ENCODE measurements at regions not wholly inside any gene's neighbourhood (a gene's known extent, or its start where the extent isn't known, plus 50 kb on each side); places are given as distances from the start of the nearest gene placed in this dataset.

DNA sequence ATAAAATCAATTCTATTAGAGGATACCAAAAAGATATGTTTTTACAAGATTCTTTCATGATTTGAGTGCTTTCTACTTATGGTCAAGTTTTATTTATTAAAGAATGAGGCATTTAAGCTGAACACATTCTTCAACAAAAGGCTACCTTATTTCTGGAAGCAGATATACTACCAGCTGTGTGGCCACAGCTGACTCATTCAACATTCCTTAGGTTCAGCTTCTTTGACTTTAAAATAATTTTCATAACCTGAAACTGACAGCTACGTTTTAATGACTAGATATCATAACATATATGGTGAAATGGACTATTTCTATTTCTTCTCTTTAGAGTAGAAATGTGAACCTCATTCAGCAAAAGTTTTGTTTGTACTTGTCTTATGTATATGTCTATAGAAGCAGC, 414.2 kb upstream of the SEMA3C start:
- no peak overlapping the region for H4K12ac ChIP-seq (ENCODE audit: low read depth, low read length)
- no CpG with 5 or more reads among the region's 1 CpG for WGBS (ENCODE audit: extremely low coverage, insufficient coverage, insufficient read length)
- H3K4me1 ChIP-seq (ENCODE audit: control insufficient read depth in 1 of 2, insufficient read depth in 2 of 2, low read length in 2 of 2) = no peaks in the 10 kb centered on the region
- H3K23ac ChIP-seq (ENCODE audit: low read length) = no peak overlapping the region
- no peaks in the 10 kb centered on the region for H3K79me1 ChIP-seq (ENCODE audit: low read length)
- no peaks in the 10 kb centered on the region for H3K27me3 ChIP-seq (ENCODE audit: insufficient read depth, low read length)
- no peaks in the 10 kb centered on the region for H3K36me3 ChIP-seq (ENCODE audit: control insufficient read depth in 1 of 2, insufficient read depth in 2 of 2, low read length in 2 of 2)
- H3K9ac ChIP-seq (ENCODE audit: low read length) = no peak overlapping the region
- H3K27ac ChIP-seq (ENCODE audit: low read depth, low read length) = no peak overlapping the region
- H2BK5ac ChIP-seq (ENCODE audit: low read depth, low read length, poor library complexity) = no peak overlapping the region
- H3K14ac ChIP-seq (ENCODE audit: low read length) = no peak overlapping the region
- H3K9me3 ChIP-seq (ENCODE audit: insufficient read depth, low read depth, low read length) = no peaks in the 10 kb centered on the region
- DNase-seq = peak in 1 of 2 donors; percentile 25
- no peak overlapping the region for H4K8ac ChIP-seq (ENCODE audit: low read depth, low read length)
- H2BK120ac ChIP-seq (ENCODE audit: insufficient read depth, low read length, poor library complexity) = no peak overlapping the region
- H3K4me3 ChIP-seq (ENCODE audit: low read depth, low read length) = no peak overlapping the region
- H2AK5ac ChIP-seq (ENCODE audit: low read length) = no peak overlapping the region
- no peak overlapping the region for H3K18ac ChIP-seq (ENCODE audit: low read length)
- H2AFZ ChIP-seq (ENCODE audit: insufficient read depth, low read length, poor library complexity) = no peak overlapping the region
- no peak overlapping the region for H2BK12ac ChIP-seq (ENCODE audit: low read length)
- no peak overlapping the region for H3K4ac ChIP-seq (ENCODE audit: low read depth, low read length)
- no peaks in the 10 kb centered on the region for H3K79me2 ChIP-seq (ENCODE audit: control insufficient read depth, insufficient read depth, low read length, poor library complexity)
- no peak overlapping the region for H4K91ac ChIP-seq (ENCODE audit: low read depth, low read length)
- no peak overlapping the region for H3K4me2 ChIP-seq (ENCODE audit: low read length)

GRCh38 chr7:81331061-81332018, 412.5 kb upstream of the SEMA3C start:
- peak; percentile 57 to 83 for DNase-seq
- no peak overlapping the region for H2BK5ac ChIP-seq (ENCODE audit: low read depth, low read length, poor library complexity)
- no peaks in the 10 kb centered on the region for H3K27me3 ChIP-seq (ENCODE audit: insufficient read depth, low read length)
- WGBS (ENCODE audit: extremely low coverage, insufficient coverage, insufficient read length) = no CpG with 5 or more reads among the region's 1 CpG
- no peak overlapping the region for H4K91ac ChIP-seq (ENCODE audit: low read depth, low read length)
- H3K4me1 ChIP-seq (ENCODE audit: control insufficient read depth in 1 of 2, insufficient read depth in 2 of 2, low read length in 2 of 2) = no peaks in the 10 kb centered on the region
- H3K79me1 ChIP-seq (ENCODE audit: low read length) = no peaks in the 10 kb centered on the region
- H3K4me3 ChIP-seq (ENCODE audit: low read depth, low read length) = no peak overlapping the region
- no peak overlapping the region for H3K14ac ChIP-seq (ENCODE audit: low read length)
- no peak overlapping the region for H3K4ac ChIP-seq (ENCODE audit: low read depth, low read length)
- H3K18ac ChIP-seq (ENCODE audit: low read length) = no peak overlapping the region
- H4K12ac ChIP-seq (ENCODE audit: low read depth, low read length) = no peak overlapping the region
- no peaks in the 10 kb centered on the region for H3K9me3 ChIP-seq (ENCODE audit: insufficient read depth, low read depth, low read length)
- H2AK5ac ChIP-seq (ENCODE audit: low read length) = no peak overlapping the region
- no peaks in the 10 kb centered on the region for H3K79me2 ChIP-seq (ENCODE audit: control insufficient read depth, insufficient read depth, low read length, poor library complexity)
- no peak overlapping the region for H3K9ac ChIP-seq (ENCODE audit: low read length)
- no peak overlapping the region for H3K4me2 ChIP-seq (ENCODE audit: low read length)
- H2BK12ac ChIP-seq (ENCODE audit: low read length) = no peak overlapping the region
- no peak overlapping the region for H2AFZ ChIP-seq (ENCODE audit: insufficient read depth, low read length, poor library complexity)
- no peak overlapping the region for H2BK120ac ChIP-seq (ENCODE audit: insufficient read depth, low read length, poor library complexity)
- H3K23ac ChIP-seq (ENCODE audit: low read length) = no peak overlapping the region
- no peak overlapping the region for H3K27ac ChIP-seq (ENCODE audit: low read depth, low read length)
- no peaks in the 10 kb centered on the region for H3K36me3 ChIP-seq (ENCODE audit: control insufficient read depth in 1 of 2, insufficient read depth in 2 of 2, low read length in 2 of 2)
- H4K8ac ChIP-seq (ENCODE audit: low read depth, low read length) = no peak overlapping the region

GRCh38 chr7:81330108-81330507, 411.3 kb upstream of the SEMA3C start:
- Histone ChIP-seq H3K4me1 (ENCODE audit: control insufficient read depth in 1 of 2, insufficient read depth in 2 of 2, low read length in 2 of 2) (no peaks in the 10 kb centered on the region), H2AFZ (ENCODE audit: insufficient read depth, low read length, poor library complexity) (no peak overlapping the region), H3K18ac (ENCODE audit: low read length) (no peak overlapping the region), H3K4ac (ENCODE audit: low read depth, low read length) (no peak overlapping the region), H2BK5ac (ENCODE audit: low read depth, low read length, poor library complexity) (no peak overlapping the region), H3K4me3 (ENCODE audit: low read depth, low read length) (no peak overlapping the region), H4K91ac (ENCODE audit: low read depth, low read length) (no peak overlapping the region), H3K4me2 (ENCODE audit: low read length) (no peak overlapping the region), H4K12ac (ENCODE audit: low read depth, low read length) (no peak overlapping the region), H3K27me3 (ENCODE audit: insufficient read depth, low read length) (no peaks in the 10 kb centered on the region), H2BK120ac (ENCODE audit: insufficient read depth, low read length, poor library complexity) (no peak overlapping the region), H3K23ac (ENCODE audit: low read length) (no peak overlapping the region), H3K27ac (ENCODE audit: low read depth, low read length) (no peak overlapping the region), H3K79me2 (ENCODE audit: control insufficient read depth, insufficient read depth, low read length, poor library complexity) (no peaks in the 10 kb centered on the region), H3K36me3 (ENCODE audit: control insufficient read depth in 1 of 2, insufficient read depth in 2 of 2, low read length in 2 of 2) (no peaks in the 10 kb centered on the region), H2BK12ac (ENCODE audit: low read length) (no peak overlapping the region), H3K9me3 (ENCODE audit: insufficient read depth, low read depth, low read length) (no peaks in the 10 kb centered on the region), H2AK5ac (ENCODE audit: low read length) (no peak overlapping the region), H3K79me1 (ENCODE audit: low read length) (no peaks in the 10 kb centered on the region), H3K9ac (ENCODE audit: low read length) (no peak overlapping the region), H4K8ac (ENCODE audit: low read depth, low read length) (no peak overlapping the region), H3K14ac (ENCODE audit: low read length) (no peak overlapping the region)
- DNase-seq = no peak
- WGBS (ENCODE audit: extremely low coverage, insufficient coverage, insufficient read length) = no CpG with 5 or more reads among the region's 1 CpG

- Histone ChIP-seq H3K4me2 (ENCODE audit: low read length) (no peak overlapping the region), H4K8ac (ENCODE audit: low read depth, low read length) (no peak overlapping the region), H3K18ac (ENCODE audit: low read length) (no peak overlapping the region), H3K36me3 (ENCODE audit: control insufficient read depth in 1 of 2, insufficient read depth in 2 of 2, low read length in 2 of 2) (no peaks in the 10 kb centered on the region), H3K9me3 (ENCODE audit: insufficient read depth, low read depth, low read length) (no peaks in the 10 kb centered on the region), H3K23ac (ENCODE audit: low read length) (no peak overlapping the region), H3K9ac (ENCODE audit: low read length) (no peak overlapping the region), H4K91ac (ENCODE audit: low read depth, low read length) (no peak overlapping the region), H2BK12ac (ENCODE audit: low read length) (no peak overlapping the region), H3K79me2 (ENCODE audit: control insufficient read depth, insufficient read depth, low read length, poor library complexity) (no peaks in the 10 kb centered on the region), H3K4ac (ENCODE audit: low read depth, low read length) (no peak overlapping the region), H2AFZ (ENCODE audit: insufficient read depth, low read length, poor library complexity) (no peak overlapping the region), H3K14ac (ENCODE audit: low read length) (no peak overlapping the region), H4K12ac (ENCODE audit: low read depth, low read length) (no peak overlapping the region), H3K4me1 (ENCODE audit: control insufficient read depth in 1 of 2, insufficient read depth in 2 of 2, low read length in 2 of 2) (no peaks in the 10 kb centered on the region), H3K27me3 (ENCODE audit: insufficient read depth, low read length) (no peaks in the 10 kb centered on the region), H2BK5ac (ENCODE audit: low read depth, low read length, poor library complexity) (no peak overlapping the region), H3K4me3 (ENCODE audit: low read depth, low read length) (no peak overlapping the region), H3K27ac (ENCODE audit: low read depth, low read length) (no peak overlapping the region), H3K79me1 (ENCODE audit: low read length) (no peaks in the 10 kb centered on the region), H2AK5ac (ENCODE audit: low read length) (no peak overlapping the region), H2BK120ac (ENCODE audit: insufficient read depth, low read length, poor library complexity) (no peak overlapping the region)
- WGBS (ENCODE audit: extremely low coverage, insufficient coverage, insufficient read length) = no CpG with 5 or more reads among the region's 4 CpGs
- DNase-seq = no peak
These were observed 408.8 kb upstream of the SEMA3C start for GRCh38 chr7:81327468-81328266.
